HEK293 (cell line): ENCODE measurements at regions not wholly inside any gene's neighbourhood (a gene's known extent, or its start where the extent isn't known, plus 50 kb on each side); places are given as distances from the start of the nearest gene placed in this dataset.

Source experiments
- CTCF ChIA-PET: fragments of 350-600 bp; formaldehyde crosslinking; extraction: SDS; loops from one replicate; lab custom pipeline; 2021; ENCODE audit warnings: antibody characterized with exemption; lab: Yijun Ruan, JAX
- POLR2A ChIA-PET: fragments of 300-600 bp; formaldehyde crosslinking; extraction: SDS; loops from one replicate; lab custom pipeline; 2020; ENCODE audit warnings: antibody characterized with exemption, inconsistent platforms; lab: Yijun Ruan, JAX
- H3K27ac ChIP-seq: fragments of 200-500 bp; sonication (Bioruptor generic); 2 replicates; pipeline ENCODE4 v1.5.1; 2014; ENCODE audit warnings: low read depth, low read length, control low read depth, inconsistent platforms; ENCODE audit errors: extremely low read depth
- H3K36me3 ChIP-seq, 2 experiments: fragments of 200-500 bp in 1 of 2; sonication (Bioruptor generic) in 1 of 2; 1 replicate in 1 of 2; 2 replicates in 1 of 2; pipeline ENCODE4 v1.5.1; 2014 to 2017; ENCODE audit warnings: inconsistent platforms in 2 of 2, low read length in 2 of 2; ENCODE audit not compliant: control insufficient read depth in 2 of 2, insufficient read depth in 1 of 2
- H3K4me1 ChIP-seq: fragments of 200-500 bp; sonication (Bioruptor generic); 2 replicates; pipeline ENCODE4 v1.5.1; 2014; ENCODE audit warnings: mild to moderate bottlenecking, low read length, inconsistent platforms; ENCODE audit not compliant: control insufficient read depth, insufficient read depth
- H3K4me3 ChIP-seq: 2 replicates; pipeline ENCODE4 v1.5.1; 2011; ENCODE audit warnings: low read depth, mild to moderate bottlenecking, control low read depth, low read length, moderate library complexity
- H3K9me3 ChIP-seq: fragments of 200-500 bp; sonication (Bioruptor generic); 2 replicates; pipeline ENCODE4 v1.5.1; 2014; ENCODE audit warnings: low read depth, low read length, inconsistent platforms; ENCODE audit not compliant: control insufficient read depth, insufficient read depth
- BCL6B ChIP-seq: fragments of 450-650 bp; formaldehyde crosslinking; IDR thresholded peaks from 2 replicates; pipeline ENCODE4 v1.5.1; 2017; ENCODE audit warnings: missing biosample characterization, missing genetic modification characterization
- CTCF ChIP-seq: fragments of 450-650 bp; formaldehyde crosslinking; IDR thresholded peaks from 2 replicates; pipeline ENCODE4 v1.5.1; 2016; ENCODE audit warnings: missing biosample characterization, missing genetic modification characterization
- GLI2 ChIP-seq: fragments of 450-650 bp; formaldehyde crosslinking; IDR thresholded peaks from 2 replicates; pipeline ENCODE4; 2017; ENCODE audit warnings: missing biosample characterization, missing genetic modification characterization, low read depth, borderline replicate concordance
- GLI4 ChIP-seq: fragments of 450-650 bp; formaldehyde crosslinking; IDR thresholded peaks from 2 replicates; pipeline ENCODE4 v1.5.1; 2016; ENCODE audit warnings: missing biosample characterization, missing genetic modification characterization
- HIC1 ChIP-seq: fragments of 450-650 bp; formaldehyde crosslinking; IDR thresholded peaks from 2 replicates; pipeline ENCODE4 v1.5.1; 2016; ENCODE audit warnings: missing biosample characterization, missing genetic modification characterization
- HOXA7 ChIP-seq: sonication (generic); formaldehyde crosslinking; IDR thresholded peaks from 2 replicates; pipeline ENCODE4 v1.8.1; 2022; ENCODE audit warnings: missing genetic modification reagents, borderline replicate concordance
- KLF1 ChIP-seq: fragments of 450-650 bp; formaldehyde crosslinking; IDR thresholded peaks from 2 replicates; pipeline ENCODE4 v1.5.1; 2016; ENCODE audit warnings: missing biosample characterization, missing genetic modification characterization
- KLF7 ChIP-seq: fragments of 450-650 bp; formaldehyde crosslinking; IDR thresholded peaks from 2 replicates; pipeline ENCODE4 v1.5.1; 2016; ENCODE audit warnings: missing biosample characterization, missing genetic modification characterization, borderline replicate concordance
- MYNN ChIP-seq: fragments of 450-650 bp; formaldehyde crosslinking; IDR thresholded peaks from 2 replicates; pipeline ENCODE4 v1.5.1; 2016; ENCODE audit warnings: missing biosample characterization, missing genetic modification characterization, borderline replicate concordance
- ZBTB48 ChIP-seq: fragments of 450-650 bp; formaldehyde crosslinking; IDR thresholded peaks from 2 replicates; pipeline ENCODE4 v1.5.1; 2016; ENCODE audit warnings: missing biosample characterization, missing genetic modification characterization
- ZFP3 ChIP-seq: fragments of 450-650 bp; formaldehyde crosslinking; IDR thresholded peaks from 2 replicates; pipeline ENCODE4 v1.5.1; 2016; ENCODE audit warnings: low read depth, missing biosample characterization, missing genetic modification characterization
- ZFP41 ChIP-seq: fragments of 450-650 bp; formaldehyde crosslinking; IDR thresholded peaks from 2 replicates; pipeline ENCODE4 v1.5.1; 2016; ENCODE audit warnings: missing biosample characterization, missing genetic modification characterization, borderline replicate concordance
- ZFP69B ChIP-seq: fragments of 450-650 bp; formaldehyde crosslinking; IDR thresholded peaks from 2 replicates; pipeline ENCODE4 v1.5.1; 2016; ENCODE audit warnings: missing biosample characterization, missing genetic modification characterization
- ZNF274 ChIP-seq, 2 experiments: fragments of 200-500 bp in 1 of 2; fragments of 450-650 bp in 1 of 2; sonication (Bioruptor generic) in 1 of 2; formaldehyde crosslinking in 1 of 2; IDR thresholded peaks; 2 replicates each; pipeline versions ENCODE4 v1.5.1 to v1.6.1; 2014 to 2016; ENCODE audit warnings: borderline replicate concordance in 1 of 2, inconsistent platforms in 1 of 2, low read length in 1 of 2, missing biosample characterization in 1 of 2, missing genetic modification characterization in 1 of 2
- ZNF311 ChIP-seq: fragments of 450-650 bp; formaldehyde crosslinking; IDR thresholded peaks from 2 replicates; pipeline ENCODE4 v1.5.1; 2017; ENCODE audit warnings: missing biosample characterization, missing genetic modification characterization, borderline replicate concordance
- ZNF341 ChIP-seq: fragments of 450-650 bp; formaldehyde crosslinking; IDR thresholded peaks from 2 replicates; pipeline ENCODE4; 2016; ENCODE audit warnings: low read depth, missing biosample characterization, missing genetic modification characterization
- ZNF366 ChIP-seq: fragments of 450-650 bp; formaldehyde crosslinking; conservative IDR thresholded peaks from 2 replicates; pipeline ENCODE4 v1.5.1; 2016; ENCODE audit warnings: missing biosample characterization, missing genetic modification characterization
- ZNF37A ChIP-seq: fragments of 450-650 bp; IDR thresholded peaks from 2 replicates; pipeline ENCODE4 v1.5.1; 2018; ENCODE audit warnings: missing biosample characterization, missing genetic modification characterization
- ZNF433 ChIP-seq: fragments of 450-650 bp; formaldehyde crosslinking; IDR thresholded peaks from 2 replicates; pipeline ENCODE4 v1.5.1; 2016; ENCODE audit warnings: missing biosample characterization, missing genetic modification characterization, low read depth
- ZNF585B ChIP-seq: fragments of 450-650 bp; formaldehyde crosslinking; IDR thresholded peaks from 2 replicates; pipeline ENCODE4 v1.5.1; 2016; ENCODE audit warnings: missing biosample characterization, missing genetic modification characterization
- ZNF626 ChIP-seq: fragments of 450-650 bp; sonication (Bioruptor Pico); formaldehyde crosslinking; IDR thresholded peaks from 2 replicates; pipeline ENCODE4 v1.5.1; 2018; ENCODE audit warnings: missing biosample characterization, missing genetic modification characterization, inconsistent platforms
- ZNF654 ChIP-seq: fragments of 450-650 bp; formaldehyde crosslinking; IDR thresholded peaks from 2 replicates; pipeline ENCODE4 v1.5.1; 2016; ENCODE audit warnings: low read depth, missing biosample characterization, missing genetic modification characterization
- ZNF747 ChIP-seq: fragments of 450-650 bp; formaldehyde crosslinking; IDR thresholded peaks from 2 replicates; pipeline ENCODE4 v1.5.1; 2016; ENCODE audit warnings: missing biosample characterization, missing genetic modification characterization
- ZNF791 ChIP-seq: fragments of 450-650 bp; formaldehyde crosslinking; IDR thresholded peaks from 2 replicates; pipeline ENCODE4 v1.5.1; 2016; ENCODE audit warnings: missing biosample characterization, missing genetic modification characterization
- ZSCAN4 ChIP-seq: fragments of 450-650 bp; formaldehyde crosslinking; IDR thresholded peaks from 2 replicates; pipeline ENCODE4 v1.5.1; 2017; ENCODE audit warnings: missing biosample characterization, missing genetic modification characterization

- H3K4me1 ChIP-seq: no peaks in the 10 kb centered on the region
- H3K27ac ChIP-seq: no peak overlapping the region
- H3K4me3 ChIP-seq: no peak overlapping the region
- no peaks in the 10 kb centered on the region for H3K36me3 ChIP-seq
- CTCF ChIA-PET: interaction anchor here (0.7 kb wide), 1 partner anchor 40 kb away, joined by 3 read pairs; no protein-coding TSS in a partner anchor
- no peaks in the 10 kb centered on the region for H3K9me3 ChIP-seq
- TF ChIP-seq ZNF274 (IDR thresholded peaks at IDR 0.05; ENCODE audit: low read length) (no peak), ZNF274 (tag by site-specific recombination; IDR thresholded peaks at IDR 0.05; ENCODE audit: borderline replicate concordance) (no peak), KLF7 (tag by site-specific recombination) (no peak), ZNF311 (no peak), HOXA7 (CRISPR knock-in tag) (no peak), ZNF341 (tag by site-specific recombination) (no peak), ZFP69B (tag by site-specific recombination) (no peak), ZNF747 (tag by site-specific recombination) (no peak), GLI2 (tag by site-specific recombination) (no peak), ZNF366 (tag by site-specific recombination) (no peak), GLI4 (no peak), ZNF37A (tag by site-specific recombination) (no peak), HIC1 (tag by site-specific recombination) (no peak), ZNF585B (tag by site-specific recombination) (no peak), ZNF791 (tag by site-specific recombination) (no peak), ZFP41 (no peak), ZNF654 (no peak), ZNF626 (tag by site-specific recombination) (no peak), BCL6B (no peak)
- TF ChIP-seq, all 188 proteins: peak for 0
- POLR2A ChIA-PET: no interaction called here
Observed at GRCh38 chr11:15859411-15859810, 496.9 kb downstream of the SOX6 start.

- ChIA-PET CTCF (no interaction called here), POLR2A (no interaction called here)
- no peak for TF ChIP-seq MYNN (tag by site-specific recombination)
- no peak for TF ChIP-seq ZBTB48
- TF ChIP-seq CTCF (tag by site-specific recombination): no peak
- TF ChIP-seq ZNF433 (tag by site-specific recombination): no peak
- no peak for TF ChIP-seq KLF1
- TF ChIP-seq ZSCAN4 (tag by site-specific recombination): no peak
- no peak for TF ChIP-seq ZFP3 (tag by site-specific recombination)
- no peaks in the 10 kb centered on the region for H3K4me1 ChIP-seq
- no peaks in the 10 kb centered on the region for H3K9me3 ChIP-seq
- H3K27ac ChIP-seq: no peak overlapping the region
- H3K36me3 ChIP-seq: no peaks in the 10 kb centered on the region
- H3K4me3 ChIP-seq: no peak overlapping the region
Observed at GRCh38 chr11:15861256-15861655, 495.1 kb downstream of the SOX6 start.
